ENCODE measurements at regions not wholly inside any gene's neighbourhood (a gene's known extent, or its start where the extent isn't known, plus 50 kb on each side); places are given as distances from the start of the nearest gene placed in this dataset.

- TF ChIP-seq CEBPB (IDR thresholded peaks at IDR 0.05; ENCODE audit: low read depth, low read length), result no peak
- TF ChIP-seq MAZ (IDR thresholded peaks at IDR 0.05; ENCODE audit: borderline replicate concordance, low read depth, low read length), result no peak
- TF ChIP-seq FOS (IDR thresholded peaks at IDR 0.05; ENCODE audit: low read depth, low read length), result no peak
- TF ChIP-seq RCOR1 (IDR thresholded peaks at IDR 0.05; ENCODE audit: insufficient replicate concordance, low read length), result no peak
- no peak for TF ChIP-seq MXI1 (IDR thresholded peaks at IDR 0.05; ENCODE audit: borderline replicate concordance, low read depth, low read length)
- TF ChIP-seq CHD1 (IDR thresholded peaks at IDR 0.05; ENCODE audit: low read depth, low read length), result no peak
- TF ChIP-seq RAD21 (IDR thresholded peaks at IDR 0.05; ENCODE audit: low read length), result no peak
- TF ChIP-seq NFE2L2 (IDR thresholded peaks at IDR 0.05; ENCODE audit: low read depth, low read length), result no peak
- no peak overlapping the region for H3K4ac ChIP-seq (ENCODE audit: low read depth, low read length)
- H3K4me1 ChIP-seq (ENCODE audit: control insufficient read depth, insufficient read depth, low read length), result no peaks in the 10 kb centered on the region; the same call in 1 of the 2 replicates
- H2AK9ac ChIP-seq (replicated peaks; ENCODE audit: low read depth, low read length, poor library complexity), result no peak overlapping the region
- ChIA-PET POLR2A (ENCODE audit: unreplicated experiment) (no interaction called here), CTCF (no interaction called here)
- ATAC-seq (ENCODE audit: low read depth) (no peak), DNase-seq (no peak)
- intact Hi-C loops (cut with micrococcal nuclease) (no loop called here), in situ Hi-C loops (cut with MboI; ENCODE audit: low sequenced_read_pairs) (no loop called here), dilution Hi-C loops (cut with HindIII; ENCODE audit: low sequenced_read_pairs, unreplicated experiment) (no loop called here)
- H4K8ac ChIP-seq (ENCODE audit: low read depth in 2 of 2, low read length in 2 of 2), result no peak overlapping the region
- H3K79me1 ChIP-seq (ENCODE audit: low read depth in 1 of 2, low read length in 2 of 2), result no peaks in the 10 kb centered on the region
- no TSS peak for BruUV-seq (replicated peaks)
- H3K4me2 ChIP-seq (ENCODE audit: low read depth, low read length), result no peak overlapping the region
- H2AFZ ChIP-seq (replicated peaks; ENCODE audit: low read length, poor library complexity), result no peak overlapping the region
- no peak overlapping the region for H3K9ac ChIP-seq (ENCODE audit: low read depth, low read length)
- peaks cover 33% of the 10 kb centered on the region for H3K27me3 ChIP-seq (ENCODE audit: control insufficient read depth, insufficient read depth, low read length)
- no peaks in the 10 kb centered on the region for H3K9me1 ChIP-seq (ENCODE audit: insufficient read depth, low read length)
- H3K4me3 ChIP-seq (ENCODE audit: insufficient read depth, low read depth, low read length), result no peak overlapping the region
- no peak overlapping the region for H3K18ac ChIP-seq (ENCODE audit: low read depth, low read length)
- H3K56ac ChIP-seq (ENCODE audit: extremely low read depth, insufficient read depth, low read length), result no peak overlapping the region
- WGBS, 2 experiments (ENCODE audit: extremely low coverage in 2 of 2, insufficient read length in 1 of 2), result no CpG with 5 or more reads among the region's 3 CpGs
- H4K5ac ChIP-seq (ENCODE audit: low read depth, low read length), result no peak overlapping the region
- no peak overlapping the region for H3K23ac ChIP-seq (ENCODE audit: low read depth, low read length)
- no peak overlapping the region for H3K27ac ChIP-seq (ENCODE audit: insufficient read depth, low read length)
- H2BK15ac ChIP-seq (ENCODE audit: low read depth, low read length), result no peak overlapping the region
- H2AK5ac ChIP-seq (ENCODE audit: low read depth, low read length), result no peak overlapping the region
- no peaks in the 10 kb centered on the region for H3K36me3 ChIP-seq (ENCODE audit: control insufficient read depth, insufficient read depth, low read length)
- no peaks in the 10 kb centered on the region for H3K9me3 ChIP-seq (ENCODE audit: control insufficient read depth, insufficient read depth, low read length)
- no peak overlapping the region for H2BK120ac ChIP-seq (ENCODE audit: low read depth, low read length)
- no peak overlapping the region for H3K14ac ChIP-seq (replicated peaks; ENCODE audit: low read depth, low read length)
- no peak overlapping the region for H2BK5ac ChIP-seq (ENCODE audit: low read depth, low read length, poor library complexity, severe bottlenecking)
- H4K91ac ChIP-seq (ENCODE audit: insufficient read depth, low read depth, low read length), result no peak overlapping the region
- no peaks in the 10 kb centered on the region for H4K20me1 ChIP-seq (ENCODE audit: insufficient read depth, low read length)
- H2BK20ac ChIP-seq (ENCODE audit: low read depth, low read length), result no peak overlapping the region
These were observed 74.5 kb upstream of the XPA start for GRCh38 chr9:97771641-97772040.
